T-helper 1 cell treated with Interleukin-12 subunit alpha and Interleukin-12 subunit beta and Interleukin-4 antibody, amounts not matched to agents 30 μg/mL and 1 μg/mL, for 36 hours (primary cell): ENCODE measurements at regions not wholly inside any gene's neighbourhood (a gene's known extent, or its start where the extent isn't known, plus 50 kb on each side); places are given as distances from the start of the nearest gene placed in this dataset.

Experiments used
- H3K27ac Mint-ChIP-seq: one replicate; pipeline ENCODE4 v1.8.0; 2021; ENCODE audit warnings: mild to moderate bottlenecking, mixed read lengths
- H3K27me3 Mint-ChIP-seq: one replicate; pipeline ENCODE4 v1.8.0; 2021; ENCODE audit warnings: low read depth, mixed read lengths
- H3K36me3 Mint-ChIP-seq: one replicate; pipeline ENCODE4 v1.8.0; 2021; ENCODE audit warnings: low read depth, mixed read lengths
- H3K4me1 Mint-ChIP-seq: one replicate; pipeline ENCODE4 v1.8.0; 2021; ENCODE audit warnings: low read depth, mixed read lengths
- H3K4me3 Mint-ChIP-seq: one replicate; pipeline ENCODE4 v1.8.0; 2021; ENCODE audit warnings: mild to moderate bottlenecking, moderate library complexity, mixed read lengths
- H3K9me3 Mint-ChIP-seq: one replicate; pipeline ENCODE4 v1.8.0; 2021; ENCODE audit warnings: mixed read lengths

- Mint-ChIP-seq H3K4me3 (no peak overlapping the region), H3K36me3 (peaks cover 2% of the 10 kb centered on the region), H3K4me1 (peaks cover 8% of the 10 kb centered on the region), H3K27ac (no peak overlapping the region), H3K9me3 (peaks cover 8% of the 10 kb centered on the region), H3K27me3 (peaks cover 10% of the 10 kb centered on the region)
These were observed 78.9 kb upstream of the SPON1 start for GRCh38 chr11:13883589-13883988.

- Mint-ChIP-seq H3K36me3 (peaks cover 2% of the 10 kb centered on the region), H3K4me3 (no peak overlapping the region), H3K4me1 (peaks cover 8% of the 10 kb centered on the region), H3K27ac (no peak overlapping the region), H3K27me3 (peaks cover 10% of the 10 kb centered on the region), H3K9me3 (peaks cover 8% of the 10 kb centered on the region)
These were observed 78.2 kb upstream of the SPON1 start for GRCh38 chr11:13884158-13884799.

DNA sequence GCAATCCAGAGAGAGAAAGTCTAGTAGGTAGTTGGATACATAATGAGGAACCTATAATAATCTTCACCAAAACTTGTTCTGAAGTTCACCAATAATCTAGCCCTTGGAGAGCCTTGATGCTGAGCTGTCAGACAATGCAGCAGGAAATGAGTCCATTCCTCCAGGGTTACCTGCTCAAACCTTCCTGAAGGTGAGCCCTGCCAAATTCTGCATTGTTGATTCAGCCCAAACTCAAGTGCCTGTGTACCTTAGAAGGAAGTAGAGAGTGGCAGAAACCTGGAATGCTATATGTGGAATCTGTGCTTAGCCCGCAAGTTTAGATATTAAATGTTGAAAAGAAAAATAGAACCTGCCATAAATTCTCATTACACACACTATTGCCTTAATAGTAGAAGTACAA is 77.4 kb upstream of the SPON1 start:
- peaks cover 2% of the 10 kb centered on the region for H3K36me3 Mint-ChIP-seq
- H3K9me3 Mint-ChIP-seq, result peaks cover 8% of the 10 kb centered on the region
- H3K27me3 Mint-ChIP-seq, result peaks cover 10% of the 10 kb centered on the region
- H3K4me3 Mint-ChIP-seq, result no peak overlapping the region
- H3K27ac Mint-ChIP-seq, result no peak overlapping the region
- peaks cover 8% of the 10 kb centered on the region for H3K4me1 Mint-ChIP-seq

GRCh38 chr11:13889552-13890249 is 72.8 kb upstream of the SPON1 start:
- Mint-ChIP-seq H3K27ac (no peak overlapping the region), H3K36me3 (peaks cover 2% of the 10 kb centered on the region), H3K9me3 (peaks cover 8% of the 10 kb centered on the region), H3K4me3 (no peak overlapping the region), H3K27me3 (peaks cover 22% of the 10 kb centered on the region), H3K4me1 (peaks cover 2% of the 10 kb centered on the region)

- H3K9me3 Mint-ChIP-seq, result peaks cover 6% of the 10 kb centered on the region
- H3K27ac Mint-ChIP-seq, result no peak overlapping the region
- peaks cover under 1% of the 10 kb centered on the region for H3K4me1 Mint-ChIP-seq
- H3K4me3 Mint-ChIP-seq, result no peak overlapping the region
- H3K36me3 Mint-ChIP-seq, result peaks cover under 1% of the 10 kb centered on the region
- peaks cover 18% of the 10 kb centered on the region for H3K27me3 Mint-ChIP-seq
These were observed 70.6 kb upstream of the SPON1 start for GRCh38 chr11:13891911-13892310.

DNA sequence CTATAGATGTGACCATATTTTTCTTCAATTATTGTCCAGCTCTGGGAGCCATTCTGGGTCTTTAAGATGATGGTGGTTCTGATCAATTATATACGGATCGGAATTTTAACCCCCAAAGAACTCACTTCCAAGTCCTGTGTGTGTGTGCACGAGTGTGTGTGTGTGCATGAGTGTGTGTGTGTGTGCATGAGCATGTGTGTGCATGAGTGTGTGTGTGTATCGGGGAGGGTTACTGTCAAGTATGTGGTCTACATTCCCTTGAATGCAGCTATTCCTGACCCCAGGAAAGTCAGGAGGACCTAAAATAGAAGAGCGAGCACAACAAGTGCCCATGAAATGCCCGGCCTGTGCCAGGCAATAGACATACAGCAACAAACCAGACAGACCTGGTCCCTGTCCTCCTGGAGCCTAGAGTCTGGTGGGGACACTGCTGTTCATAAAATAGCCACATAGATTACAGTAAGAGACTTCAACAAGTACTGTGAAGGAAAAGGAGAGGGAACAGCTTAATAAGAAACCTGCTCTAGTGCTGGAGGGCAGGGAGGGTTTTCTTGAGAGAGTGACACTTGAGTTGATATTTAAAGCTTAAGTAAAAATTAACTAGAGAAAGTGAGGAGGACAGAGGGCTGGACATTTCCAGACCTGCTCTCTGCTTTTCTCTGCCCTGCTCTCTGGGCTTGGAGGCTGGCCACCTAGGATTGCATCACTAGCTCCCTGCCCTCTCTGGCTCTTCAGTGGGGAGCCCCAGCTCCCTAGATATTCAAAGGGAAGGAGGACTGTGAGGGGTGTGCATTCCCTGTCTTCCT is 66.1 kb upstream of the SPON1 start:
- Mint-ChIP-seq H3K27me3 (peaks cover 33% of the 10 kb centered on the region), H3K27ac (no peak overlapping the region), H3K36me3 (no peaks in the 10 kb centered on the region)

DNA sequence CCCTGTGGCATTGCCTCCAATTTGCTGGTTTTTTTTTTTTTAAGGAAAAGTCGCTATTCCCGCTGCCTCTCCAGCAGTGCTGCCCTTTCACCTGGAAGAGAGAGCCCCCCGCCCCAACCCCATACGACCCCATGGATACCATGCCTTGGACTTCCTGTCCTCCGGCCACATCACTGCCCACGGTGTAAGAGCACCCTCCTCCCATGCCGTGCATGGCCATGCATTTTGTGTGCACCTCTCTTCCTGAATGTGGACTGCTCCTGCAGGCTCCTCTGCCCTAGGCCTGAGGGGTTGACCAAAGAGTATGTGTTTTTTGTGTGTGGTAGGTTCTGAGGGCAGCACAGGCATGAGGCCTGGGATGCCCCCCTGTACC is 65.6 kb upstream of the SPON1 start:
- Mint-ChIP-seq H3K4me3 (no peak overlapping the region), H3K9me3 (no peaks in the 10 kb centered on the region), H3K27ac (no peak overlapping the region), H3K36me3 (no peaks in the 10 kb centered on the region), H3K4me1 (no peaks in the 10 kb centered on the region), H3K27me3 (peaks cover 39% of the 10 kb centered on the region)

More for the DNA sequence above, 66.1 kb upstream of the SPON1 start:
- H3K4me1 Mint-ChIP-seq, result no peaks in the 10 kb centered on the region
- H3K4me3 Mint-ChIP-seq, result no peak overlapping the region
- no peaks in the 10 kb centered on the region for H3K9me3 Mint-ChIP-seq

DNA sequence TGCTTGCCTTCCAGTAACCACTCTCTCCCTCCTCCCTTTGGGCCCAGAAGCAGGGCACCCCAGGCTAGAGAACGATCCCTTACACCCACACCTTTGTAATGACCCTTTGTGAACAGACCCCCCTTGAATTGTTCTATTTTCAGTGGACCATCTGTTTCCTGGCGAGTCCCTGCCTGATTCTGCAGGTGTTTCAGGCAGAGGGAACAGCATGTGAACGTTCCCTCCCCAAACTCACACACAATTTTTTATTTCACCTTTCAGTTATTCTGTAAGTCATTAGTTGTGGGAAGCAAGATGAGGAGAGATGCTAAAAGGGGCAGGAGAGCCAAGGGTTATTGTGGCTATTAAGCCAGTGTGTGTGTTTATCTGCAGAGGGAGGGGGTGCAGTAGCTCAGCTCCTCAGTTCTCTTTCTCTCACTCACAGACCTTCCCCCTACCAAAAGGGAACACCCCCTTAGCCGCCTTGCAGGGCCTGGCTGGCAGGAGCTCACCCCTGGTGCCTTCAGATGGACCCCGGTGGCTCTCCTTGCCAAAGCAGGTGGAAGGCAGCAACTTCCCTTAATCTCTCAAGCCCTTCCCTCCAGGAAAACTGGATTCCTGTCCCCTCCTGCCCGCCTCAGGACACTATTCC is 64.8 kb upstream of the SPON1 start:
- H3K27me3 Mint-ChIP-seq, result peaks cover 44% of the 10 kb centered on the region
- H3K9me3 Mint-ChIP-seq, result no peaks in the 10 kb centered on the region
- no peaks in the 10 kb centered on the region for H3K4me1 Mint-ChIP-seq
- no peaks in the 10 kb centered on the region for H3K36me3 Mint-ChIP-seq
- H3K27ac Mint-ChIP-seq, result no peak overlapping the region
- no peak overlapping the region for H3K4me3 Mint-ChIP-seq

DNA sequence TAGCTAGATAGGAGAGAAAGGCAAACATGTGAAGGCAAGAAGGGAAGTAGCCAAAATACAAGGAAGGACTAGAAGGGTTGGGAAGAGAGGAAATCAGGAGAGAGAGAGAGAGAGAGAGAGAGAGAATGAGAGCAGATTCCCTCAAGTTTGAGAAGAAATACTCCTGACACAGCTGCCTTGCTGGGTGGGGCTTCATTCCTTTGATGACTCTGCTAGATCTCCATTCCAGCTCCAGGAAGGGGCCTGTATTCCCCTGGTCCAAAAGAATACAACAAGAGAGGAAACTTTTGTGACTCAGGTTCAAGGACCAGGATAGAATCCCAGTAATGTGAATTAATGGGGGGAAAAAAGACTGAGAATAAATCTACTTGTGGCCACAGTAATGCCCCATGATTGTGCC is 62.9 kb upstream of the SPON1 start:
- Mint-ChIP-seq H3K36me3 (no peaks in the 10 kb centered on the region), H3K9me3 (no peaks in the 10 kb centered on the region), H3K4me3 (no peak overlapping the region), H3K4me1 (no peaks in the 10 kb centered on the region), H3K27ac (no peak overlapping the region), H3K27me3 (peaks cover 30% of the 10 kb centered on the region)

- Mint-ChIP-seq H3K36me3 (no peaks in the 10 kb centered on the region), H3K27me3 (peaks cover 31% of the 10 kb centered on the region), H3K4me3 (no peak overlapping the region), H3K4me1 (no peaks in the 10 kb centered on the region), H3K9me3 (peaks cover 10% of the 10 kb centered on the region), H3K27ac (no peak overlapping the region)
These were observed 60.0 kb upstream of the SPON1 start for GRCh38 chr11:13902523-13902922.

DNA sequence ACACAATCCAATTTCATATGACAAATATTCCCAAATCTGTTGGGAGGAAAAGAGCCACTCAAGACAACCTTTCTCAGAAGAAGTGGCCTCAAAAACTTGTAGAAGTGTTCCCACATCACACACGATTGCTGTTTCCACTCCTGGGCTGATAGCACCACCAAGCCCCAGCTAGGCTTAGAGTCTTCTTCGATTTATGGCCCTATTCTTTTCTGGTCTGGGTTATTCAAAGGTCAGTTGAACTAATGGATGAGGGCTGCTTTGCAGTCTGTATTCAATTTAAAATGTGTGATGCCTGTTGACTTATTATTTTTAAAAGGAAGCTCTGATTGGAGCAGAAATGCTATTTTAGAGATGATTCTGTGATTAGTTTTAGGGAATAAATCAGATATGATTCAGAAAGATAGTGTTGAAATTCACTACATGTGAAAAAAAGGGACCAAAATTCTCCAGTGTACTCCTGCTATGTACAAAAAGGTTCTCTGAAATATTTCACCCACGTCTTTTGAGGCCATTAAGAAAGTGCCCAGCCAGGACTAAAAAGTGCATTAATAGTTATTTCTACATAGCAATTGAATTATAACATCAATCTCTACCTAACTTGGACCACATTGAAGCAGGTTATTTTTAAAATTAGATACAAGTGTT is 57.3 kb upstream of the SPON1 start:
- Mint-ChIP-seq H3K27ac (no peak overlapping the region), H3K27me3 (peaks cover 31% of the 10 kb centered on the region), H3K4me1 (no peaks in the 10 kb centered on the region), H3K9me3 (peaks cover 25% of the 10 kb centered on the region), H3K4me3 (no peak overlapping the region), H3K36me3 (no peaks in the 10 kb centered on the region)

DNA sequence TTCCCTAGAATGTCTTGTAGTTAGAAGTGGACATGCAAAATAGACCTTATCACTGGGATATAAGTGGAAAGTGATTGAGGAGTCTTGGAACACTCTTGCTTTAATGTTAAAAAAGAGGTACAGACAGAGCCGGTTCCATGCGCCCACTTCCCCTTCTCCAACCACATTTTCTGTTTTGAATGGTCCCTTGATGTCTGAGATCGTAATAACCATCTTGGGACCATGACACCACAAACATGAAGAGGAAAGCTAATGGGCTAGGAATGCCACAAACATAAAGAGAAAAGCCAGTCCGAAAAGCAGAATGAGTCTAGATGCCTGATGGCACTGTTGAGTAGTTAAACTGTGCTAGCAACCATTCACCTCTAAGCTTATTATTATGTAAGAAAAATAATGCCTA is 54.8 kb upstream of the SPON1 start:
- H3K4me3 Mint-ChIP-seq, result no peak overlapping the region
- no peak overlapping the region for H3K27ac Mint-ChIP-seq
- no peaks in the 10 kb centered on the region for H3K4me1 Mint-ChIP-seq
- H3K9me3 Mint-ChIP-seq, result peaks cover 25% of the 10 kb centered on the region
- H3K36me3 Mint-ChIP-seq, result no peaks in the 10 kb centered on the region
- peaks cover 11% of the 10 kb centered on the region for H3K27me3 Mint-ChIP-seq

GRCh38 chr11:13908535-13908934 is 54.0 kb upstream of the SPON1 start:
- Mint-ChIP-seq H3K27me3 (peaks cover 11% of the 10 kb centered on the region), H3K36me3 (no peaks in the 10 kb centered on the region), H3K4me1 (no peaks in the 10 kb centered on the region), H3K9me3 (peaks cover 25% of the 10 kb centered on the region), H3K27ac (no peak overlapping the region), H3K4me3 (no peak overlapping the region)
